H1 (cell line): ENCODE measurements at regions not wholly inside any gene's neighbourhood (a gene's known extent, or its start where the extent isn't known, plus 50 kb on each side); places are given as distances from the start of the nearest gene placed in this dataset.

Experiments used
- CTCF ChIA-PET: fragments of 300-600 bp; sonication (Branson Sonifier 250); formaldehyde crosslinking; loops from one replicate; lab custom pipeline; 2021; ENCODE audit not compliant: partially characterized antibody; lab: Charles Lee
- POLR2A ChIA-PET: fragments of 300-600 bp; sonication (Branson Sonifier 250); formaldehyde crosslinking; loops from one replicate; lab custom pipeline; 2021; ENCODE audit warnings: inconsistent platforms; ENCODE audit not compliant: partially characterized antibody; lab: Charles Lee
- DNase-seq, 2 experiments: peaks; one replicate each; pipeline versions ENCODE4 v3.0.0 to v3.0.0-alpha.2; 2010 to 2022; ENCODE audit warnings: low spot score in 2 of 2, low read depth in 1 of 2, mixed read lengths in 1 of 2
- FAIRE-seq: peaks from 2 replicates; lab custom pipeline; 2011; peaks lifted over from hg19 to GRCh38; lab: Jason Lieb, UNC
- H2AFZ ChIP-seq: 2 replicates; pipeline ENCODE4 v1.8.1; 2012; ENCODE audit warnings: low read length, inconsistent platforms
- H2AK5ac ChIP-seq: 2 replicates; pipeline ENCODE4 v1.6.1; 2013; ENCODE audit warnings: low read depth, low read length
- H2BK120ac ChIP-seq: replicated peaks from 2 replicates; pipeline ENCODE3; 2013; ENCODE audit warnings: low read depth, low read length, inconsistent platforms
- H2BK12ac ChIP-seq: 2 replicates; pipeline ENCODE4 v1.6.1; 2013; ENCODE audit warnings: low read depth, low read length
- H2BK15ac ChIP-seq: 2 replicates; pipeline ENCODE4 v1.6.1; 2013; ENCODE audit warnings: low read length
- H2BK20ac ChIP-seq: 2 replicates; pipeline ENCODE4 v1.6.1; 2013; ENCODE audit warnings: low read length
- H2BK5ac ChIP-seq: 2 replicates; pipeline ENCODE4 v1.6.1; 2013; ENCODE audit warnings: low read depth, low read length
- H3K14ac ChIP-seq: 2 replicates; pipeline ENCODE4 v1.6.1; 2013; ENCODE audit warnings: inconsistent platforms; ENCODE audit not compliant: insufficient read length
- H3K18ac ChIP-seq: 2 replicates; pipeline ENCODE4 v1.6.1; 2013; ENCODE audit warnings: low read length; ENCODE audit errors: extremely low read depth
- H3K23ac ChIP-seq: 2 replicates; pipeline ENCODE4 v1.6.1; 2013; ENCODE audit warnings: inconsistent platforms; ENCODE audit not compliant: insufficient read length
- H3K23me2 ChIP-seq: 2 replicates; pipeline ENCODE4 v1.6.1; 2013; ENCODE audit warnings: low read depth, low read length
- H3K27ac ChIP-seq: 2 replicates; pipeline ENCODE4 v1.6.1; 2011; ENCODE audit warnings: low read depth, low read length, inconsistent platforms
- H3K27me3 ChIP-seq, 4 experiments: replicated peaks in 1 of 4; 1 replicate in 1 of 4; 2 replicates in 3 of 4; pipeline versions ENCODE4 v1.6.1 to v1.8.1; 2011 to 2013; ENCODE audit warnings: low read length in 3 of 4, mild to moderate bottlenecking in 3 of 4, inconsistent platforms in 2 of 4, mixed read lengths in 2 of 4, moderate library complexity in 1 of 4; ENCODE audit not compliant: control insufficient read depth in 3 of 4, insufficient read depth in 3 of 4; ENCODE audit errors: extremely low read depth in 1 of 4
- H3K36me3 ChIP-seq, 4 experiments: 2 replicates each; pipeline versions ENCODE4 v1.6.1 to v1.8.1; 2011 to 2013; ENCODE audit warnings: mild to moderate bottlenecking in 4 of 4, low read length in 3 of 4, moderate library complexity in 2 of 4, control low read depth in 1 of 4, inconsistent platforms in 1 of 4; ENCODE audit not compliant: insufficient read depth in 4 of 4, control insufficient read depth in 2 of 4
- H3K4ac ChIP-seq: replicated peaks from 2 replicates; pipeline ENCODE3; 2013; ENCODE audit warnings: low read length, low read depth, mixed read lengths, inconsistent platforms; ENCODE audit not compliant: insufficient read length
- H3K4me1 ChIP-seq, 4 experiments: replicated peaks in 1 of 4; 1 replicate in 1 of 4; 2 replicates in 3 of 4; pipeline versions ENCODE4 v1.6.1 to v1.8.1; 2011 to 2013; ENCODE audit warnings: low read length in 3 of 4, inconsistent platforms in 2 of 4, mixed read lengths in 1 of 4; ENCODE audit not compliant: insufficient read depth in 4 of 4, control insufficient read depth in 3 of 4
- H3K4me2 ChIP-seq, 2 experiments: 2 replicates each; pipeline versions ENCODE4 v1.6.1 to v1.8.1; 2011 to 2013; ENCODE audit warnings: low read depth in 2 of 2, low read length in 2 of 2, control low read depth in 1 of 2, inconsistent platforms in 1 of 2, mild to moderate bottlenecking in 1 of 2; ENCODE audit not compliant: insufficient read depth in 1 of 2
- H3K4me3 ChIP-seq, 4 experiments: fragments of 200-600, 300-600 bp in 1 of 4; sonication (generic), shearing (Covaris generic), sonication (Bioruptor Twin) in 1 of 4; 2 replicates each; pipeline versions ENCODE4 v1.5.1 to v1.8.1; 2011 to 2016; ENCODE audit warnings: low read length in 4 of 4, low read depth in 3 of 4, control low read depth in 2 of 4, inconsistent platforms in 2 of 4, mild to moderate bottlenecking in 2 of 4, mixed read lengths in 1 of 4, moderate library complexity in 1 of 4; ENCODE audit not compliant: insufficient read depth in 2 of 4; ENCODE audit errors: extremely low read depth in 1 of 4
- H3K56ac ChIP-seq: replicated peaks from 2 replicates; pipeline ENCODE3; 2013; ENCODE audit warnings: low read depth, mild to moderate bottlenecking, mixed read lengths, low read length, inconsistent platforms; ENCODE audit not compliant: insufficient read length
- H3K79me1 ChIP-seq: 2 replicates; pipeline ENCODE4 v1.6.1; 2013; ENCODE audit warnings: low read depth, low read length, control low read depth
- H3K79me2 ChIP-seq, 2 experiments: 2 replicates each; pipeline versions ENCODE4 v1.6.1 to v1.8.1; 2012 to 2013; ENCODE audit warnings: low read length in 2 of 2, mild to moderate bottlenecking in 2 of 2, inconsistent platforms in 1 of 2; ENCODE audit not compliant: insufficient read depth in 2 of 2, control insufficient read depth in 1 of 2
- H3K9ac ChIP-seq, 4 experiments: replicated peaks in 1 of 4; 1 replicate in 1 of 4; 2 replicates in 3 of 4; pipeline versions ENCODE4 v1.6.1 to v1.8.1; 2011 to 2013; ENCODE audit warnings: low read depth in 3 of 4, low read length in 3 of 4, control low read depth in 2 of 4, mild to moderate bottlenecking in 2 of 4, moderate library complexity in 2 of 4, inconsistent platforms in 1 of 4; ENCODE audit errors: extremely low read depth in 1 of 4
- H3K9me3 ChIP-seq, 2 experiments: 2 replicates each; pipeline versions ENCODE4 v1.6.1 to v1.8.1; 2012 to 2013; ENCODE audit warnings: mild to moderate bottlenecking in 2 of 2, moderate library complexity in 2 of 2, control low read depth in 1 of 2, inconsistent platforms in 1 of 2, low read depth in 1 of 2, low read length in 1 of 2, mixed read lengths in 1 of 2; ENCODE audit not compliant: insufficient read depth in 2 of 2
- H4K20me1 ChIP-seq, 2 experiments: replicated peaks in 1 of 2; 2 replicates each; pipeline versions ENCODE3 to v1.8.1; 2011 to 2013; ENCODE audit warnings: inconsistent platforms in 2 of 2, low read length in 2 of 2, mild to moderate bottlenecking in 1 of 2; ENCODE audit not compliant: insufficient read depth in 2 of 2, control insufficient read depth in 1 of 2
- H4K5ac ChIP-seq: 2 replicates; pipeline ENCODE4 v1.6.1; 2013; ENCODE audit warnings: low read length, low read depth, mixed read lengths, inconsistent platforms; ENCODE audit not compliant: insufficient read length
- H4K8ac ChIP-seq: 2 replicates; pipeline ENCODE4 v1.8.0; 2013; ENCODE audit warnings: mild to moderate bottlenecking, moderate library complexity, low read length, inconsistent platforms; ENCODE audit not compliant: insufficient read depth; ENCODE audit errors: extremely low read depth
- H4K91ac ChIP-seq: replicated peaks from 2 replicates; pipeline ENCODE3; 2013; ENCODE audit warnings: low read length, mixed read lengths, inconsistent platforms; ENCODE audit not compliant: insufficient read length
- CBX5 ChIP-seq: fragments of 300-800, 300-1000 bp; sonication (generic); IDR thresholded peaks from 2 replicates; pipeline ENCODE4 v1.7.1; 2016; ENCODE audit warnings: antibody characterized with exemption, low read length, low read depth
- EGR1 ChIP-seq: IDR thresholded peaks from 2 replicates; pipeline ENCODE4 v1.6.1; 2011; ENCODE audit warnings: low read depth, low read length, borderline replicate concordance
- EP300 ChIP-seq, 2 experiments: IDR thresholded peaks; 1 replicate in 1 of 2; 2 replicates in 1 of 2; pipeline ENCODE4 v1.6.1; 2011 to 2012; ENCODE audit warnings: low read depth in 2 of 2, low read length in 2 of 2, mild to moderate bottlenecking in 2 of 2, borderline replicate concordance in 1 of 2, inconsistent platforms in 1 of 2, moderate library complexity in 1 of 2
- GTF2F1 ChIP-seq: IDR thresholded peaks from 2 replicates; pipeline ENCODE4 v1.6.1; 2012; ENCODE audit warnings: low read depth, low read length, improper control_type of control experiment, borderline replicate concordance
- KDM5A ChIP-seq: fragments of 200-600 bp; IDR thresholded peaks from 2 replicates; pipeline ENCODE4 v1.7.1; 2012; ENCODE audit warnings: mild to moderate bottlenecking, low read length, inconsistent platforms, mixed read lengths
- RAD21 ChIP-seq, 2 experiments: IDR thresholded peaks in 1 of 2; conservative IDR thresholded peaks in 1 of 2; 2 replicates each; pipeline ENCODE4 v1.6.1; 2011; ENCODE audit warnings: low read depth in 2 of 2, low read length in 2 of 2, improper control_type of control experiment in 1 of 2, inconsistent platforms in 1 of 2, mild to moderate bottlenecking in 1 of 2, moderate library complexity in 1 of 2
- RBBP5 ChIP-seq: IDR thresholded peaks from 2 replicates; pipeline ENCODE4 v1.7.1; 2012; ENCODE audit warnings: low read depth, mild to moderate bottlenecking, inconsistent platforms, low read length, moderate library complexity, borderline replicate concordance
- RXRA ChIP-seq: IDR thresholded peaks from 2 replicates; pipeline ENCODE4 v1.6.1; 2011; ENCODE audit warnings: low read depth, mild to moderate bottlenecking, low read length, moderate library complexity; ENCODE audit not compliant: insufficient read depth
- SIN3A ChIP-seq, 2 experiments: IDR thresholded peaks in 1 of 2; conservative IDR thresholded peaks in 1 of 2; 2 replicates each; pipeline ENCODE4 v1.6.1; 2011 to 2012; ENCODE audit warnings: low read length in 2 of 2, improper control_type of control experiment in 1 of 2, low read depth in 1 of 2, mild to moderate bottlenecking in 1 of 2
- TAF7 ChIP-seq: optimal IDR thresholded peaks from 2 replicates; pipeline ENCODE3; 2011; ENCODE audit warnings: low read depth, mild to moderate bottlenecking, inconsistent platforms, low read length, moderate library complexity, borderline replicate concordance
- TBP ChIP-seq: IDR thresholded peaks from 2 replicates; pipeline ENCODE4 v1.6.1; 2011; ENCODE audit warnings: low read depth, low read length, improper control_type of control experiment
- YY1 ChIP-seq: IDR thresholded peaks from 2 replicates; pipeline ENCODE4 v1.6.1; 2011; ENCODE audit warnings: low read depth, mild to moderate bottlenecking, low read length
- WGBS, 2 experiments: shearing (Covaris generic) in 1 of 2; methylation state at CpG; one replicate each; pipeline versions ENCODE4 v1.1.6 to v1.1.7; 2013 to 2015; ENCODE audit warnings: low lambda C conversion rate in 2 of 2, mixed read lengths in 2 of 2, inconsistent platforms in 1 of 2, low coverage in 1 of 2, missing lambda C conversion rate in 1 of 2; ENCODE audit not compliant: insufficient replicate concordance in 2 of 2, insufficient coverage in 1 of 2, insufficient read length in 1 of 2; ENCODE audit errors: extremely low coverage in 1 of 2, missing lambda C conversion rate in 1 of 2; 5-methylcytosine and 5-hydroxymethylcytosine counted together

DNA sequence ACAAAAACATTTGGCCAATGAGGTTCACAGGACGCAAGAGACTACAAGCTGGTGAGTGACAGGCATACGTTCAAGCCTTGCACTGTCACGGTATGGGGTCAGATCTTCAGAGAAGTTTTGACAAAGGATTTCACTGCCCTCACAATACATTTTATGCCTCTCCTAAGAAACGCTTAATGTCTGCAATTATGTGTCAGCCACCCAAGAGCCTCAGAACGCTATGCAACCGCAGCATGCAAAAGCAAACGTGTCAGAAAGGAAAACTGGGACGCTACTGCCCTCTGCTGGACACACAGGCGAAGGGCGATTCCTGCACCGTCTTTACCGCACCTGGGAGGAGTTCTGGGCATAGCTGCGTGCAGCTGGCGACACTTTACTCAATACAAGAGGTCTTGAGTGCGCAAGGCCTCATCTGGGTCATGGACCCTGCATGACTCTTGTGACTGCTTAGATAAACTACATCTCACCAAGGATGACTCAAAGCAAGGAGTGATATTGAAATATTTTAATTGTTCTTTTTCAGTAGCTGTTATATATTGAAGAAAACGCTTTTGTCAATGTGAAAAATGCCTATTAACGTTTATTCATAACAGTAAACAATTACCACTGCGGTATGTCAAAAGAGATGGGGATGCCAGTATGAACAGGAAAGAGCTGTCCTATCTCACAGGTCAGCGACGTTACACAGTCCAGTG, 147.6 kb upstream of the FRG1 start:
- Histone ChIP-seq H2AFZ (peak overlapping the region; percentile 43; the same call in 1 of the 2 replicates), H4K8ac (no peak overlapping the region), H3K27me3 (no peaks in the 10 kb centered on the region), H2BK5ac (no peak overlapping the region), H2AK5ac (no peak overlapping the region), H3K4me3 (no peak overlapping the region; a peak in 2 of 8 replicates), H2BK20ac (no peak overlapping the region; the same call in 1 of the 2 replicates), H3K23me2 (no peaks in the 10 kb centered on the region), H3K36me3 (no peaks in the 10 kb centered on the region), H3K9me3 (no peaks in the 10 kb centered on the region), H3K79me1 (no peaks in the 10 kb centered on the region), H3K9ac (no peak overlapping the region), H3K18ac (no peak overlapping the region), H3K79me2 (no peaks in the 10 kb centered on the region), H3K27ac (no peak overlapping the region), H2BK12ac (no peak overlapping the region), H3K23ac (no peak overlapping the region), H4K20me1 (peaks cover 0 to 2% of the 10 kb centered on the region in 2 experiments), H2BK120ac (no peak overlapping the region), H2BK15ac (no peak overlapping the region), H3K4me2 (peak overlapping the region; percentile 27 to 49; a peak in 3 of 4 replicates), H3K14ac (no peak overlapping the region), H4K5ac (no peak overlapping the region), H3K4ac (no peak overlapping the region), H3K4me1 (peaks cover 0 to 3% (median 0%) of the 10 kb centered on the region in 4 experiments; a peak in 3 of 7 replicates), H4K91ac (no peak overlapping the region), H3K56ac (no peak overlapping the region)
- FAIRE-seq = peak; percentile 96
- ChIA-PET POLR2A (interaction anchor here (0.6 kb wide), 1 partner anchor 26 kb away, joined by 3 read pairs; no protein-coding TSS in a partner anchor), CTCF (interaction anchor here (0.6 to 4.4 kb wide), 46 partner anchors 9 to 1049 kb away, joined by 3 to 30 read pairs (median 4); no protein-coding TSS in a partner anchor)
- DNase-seq = peak; percentile 67 to 94
- 36% methylated on average over 20 of the region's 20 CpGs; no CpG with 5 or more reads in 1 of the 2 experiments for WGBS, 2 experiments
- TF ChIP-seq RXRA (no peak), RBBP5 (no peak), KDM5A (no peak), EGR1 (no peak), TAF7 (no peak), TBP (no peak), GTF2F1 (no peak), YY1 (no peak), RAD21 (IDR thresholded peaks at IDR 0.05 in 1 of 2, conservative IDR thresholded peaks at IDR 0.05 in 1 of 2; ENCODE audit: low read depth in 2 of 2, low read length in 2 of 2) (peak; percentile 99), CBX5 (no peak), SIN3A (conservative IDR thresholded peaks at IDR 0.05 in 1 of 2, IDR thresholded peaks at IDR 0.05 in 1 of 2; ENCODE audit: low read depth in 1 of 2, low read length in 2 of 2) (no peak), EP300 (IDR thresholded peaks at IDR 0.05; ENCODE audit: borderline replicate concordance in 1 of 2, low read depth in 2 of 2, low read length in 2 of 2) (no peak; a peak in 1 of 3 replicates)
